Adipocyte (in vitro differentiated cells): ENCODE measurements at regions not wholly inside any gene's neighbourhood (a gene's known extent, or its start where the extent isn't known, plus 50 kb on each side); places are given as distances from the start of the nearest gene placed in this dataset.

Experiments
- DNase-seq: peaks from one replicate; pipeline ENCODE4 v3.0.0-alpha.2; 2015; ENCODE audit warnings: low read depth
- H3K27me3 ChIP-seq: replicated peaks from 2 replicates; pipeline ENCODE4 v1.7.0; 2013; ENCODE audit warnings: mild to moderate bottlenecking, low read length, moderate library complexity; ENCODE audit not compliant: control insufficient read depth, insufficient read depth
- H3K36me3 ChIP-seq: 2 replicates; pipeline ENCODE4 v1.7.0; 2013; ENCODE audit warnings: low read length, mild to moderate bottlenecking, moderate library complexity; ENCODE audit not compliant: control insufficient read depth, insufficient read depth, severe bottlenecking
- H3K4me1 ChIP-seq: 2 replicates; pipeline ENCODE4 v1.7.0; 2013; ENCODE audit warnings: mild to moderate bottlenecking, low read length, moderate library complexity; ENCODE audit not compliant: control insufficient read depth, insufficient read depth
- H3K4me3 ChIP-seq: 2 replicates; pipeline ENCODE4 v1.7.0; 2013; ENCODE audit warnings: mild to moderate bottlenecking, low read length, moderate library complexity
- H3K9ac ChIP-seq: 2 replicates; pipeline ENCODE4 v1.7.0; 2013; ENCODE audit warnings: mild to moderate bottlenecking, low read length, moderate library complexity
- H3K9me3 ChIP-seq: 2 replicates; pipeline ENCODE4 v1.7.0; 2013; ENCODE audit warnings: mild to moderate bottlenecking, low read length, moderate library complexity; ENCODE audit not compliant: control insufficient read depth

GRCh38 chr14:87017335-87017734 is 975.6 kb downstream of the GALC start:
- no peaks in the 10 kb centered on the region for H3K36me3 ChIP-seq
- H3K4me3 ChIP-seq: no peak overlapping the region
- H3K27me3 ChIP-seq: no peaks in the 10 kb centered on the region
- DNase-seq: no peak
- peaks cover 9% of the 10 kb centered on the region for H3K4me1 ChIP-seq
- no peaks in the 10 kb centered on the region for H3K9me3 ChIP-seq
- H3K9ac ChIP-seq: no peak overlapping the region

- Histone ChIP-seq H3K9me3 (no peaks in the 10 kb centered on the region), H3K9ac (no peak overlapping the region), H3K36me3 (no peaks in the 10 kb centered on the region), H3K27me3 (no peaks in the 10 kb centered on the region), H3K4me1 (peaks cover 9% of the 10 kb centered on the region), H3K4me3 (no peak overlapping the region)
- no peak for DNase-seq
Observed at GRCh38 chr14:87014856-87015255, 978.1 kb downstream of the GALC start.

GRCh38 chr14:87013583-87013982 is 979.4 kb downstream of the GALC start:
- Histone ChIP-seq H3K4me3 (no peak overlapping the region), H3K9me3 (no peaks in the 10 kb centered on the region), H3K36me3 (no peaks in the 10 kb centered on the region), H3K27me3 (no peaks in the 10 kb centered on the region), H3K4me1 (peaks cover 9% of the 10 kb centered on the region), H3K9ac (no peak overlapping the region)
- DNase-seq: peak; percentile 74

DNA sequence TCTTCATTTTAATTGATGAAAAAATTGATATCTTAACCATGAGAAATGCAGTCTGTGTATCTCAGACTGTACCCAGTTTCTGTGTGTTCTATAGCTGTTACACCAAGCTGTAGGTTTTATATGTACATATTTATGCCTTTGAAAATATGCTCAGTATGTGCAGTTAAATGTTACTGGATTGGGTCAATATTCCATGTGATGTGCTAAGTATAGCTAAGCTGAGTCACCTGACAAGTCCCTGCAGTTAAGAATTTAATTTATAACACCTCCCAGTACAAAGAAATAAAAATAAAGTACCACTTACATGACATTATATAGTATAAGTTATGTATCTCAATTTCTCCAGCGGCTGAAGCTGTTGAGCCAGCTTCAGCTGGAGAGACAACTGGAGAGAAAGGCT is 984.0 kb downstream of the GALC start:
- Histone ChIP-seq H3K27me3 (no peaks in the 10 kb centered on the region), H3K9ac (no peak overlapping the region), H3K4me1 (peaks cover 22% of the 10 kb centered on the region), H3K9me3 (no peaks in the 10 kb centered on the region), H3K36me3 (no peaks in the 10 kb centered on the region), H3K4me3 (no peak overlapping the region)
- DNase-seq: no peak

DNA sequence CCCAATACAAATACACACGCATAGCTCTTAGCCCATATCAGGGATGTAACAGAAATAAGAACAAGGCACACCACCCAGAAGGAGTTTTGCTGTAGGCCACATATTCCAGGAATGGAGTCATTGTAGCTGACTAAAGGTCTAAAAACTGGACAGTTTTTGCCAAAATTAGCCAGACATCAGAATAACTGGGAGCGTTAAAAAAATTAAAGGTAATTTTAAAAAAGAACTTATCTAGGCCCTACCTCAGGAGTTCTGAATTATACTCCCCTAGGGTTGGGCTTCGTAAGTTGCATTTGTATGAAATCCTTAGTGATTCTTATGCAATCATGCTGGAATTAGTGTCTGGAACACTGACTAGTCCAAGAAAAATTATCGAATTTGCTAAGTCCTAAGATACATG is 987.7 kb downstream of the GALC start:
- H3K27me3 ChIP-seq: no peaks in the 10 kb centered on the region
- DNase-seq: peak; percentile 75
- no peaks in the 10 kb centered on the region for H3K9me3 ChIP-seq
- H3K4me1 ChIP-seq: peaks cover 26% of the 10 kb centered on the region
- H3K36me3 ChIP-seq: no peaks in the 10 kb centered on the region
- H3K9ac ChIP-seq: peak overlapping the region; percentile 28
- H3K4me3 ChIP-seq: no peak overlapping the region

GRCh38 chr14:87002776-87003175 is 990.2 kb downstream of the GALC start:
- no peak overlapping the region for H3K9ac ChIP-seq
- no peaks in the 10 kb centered on the region for H3K27me3 ChIP-seq
- no peaks in the 10 kb centered on the region for H3K9me3 ChIP-seq
- H3K4me3 ChIP-seq: no peak overlapping the region
- H3K4me1 ChIP-seq: peaks cover 36% of the 10 kb centered on the region
- no peaks in the 10 kb centered on the region for H3K36me3 ChIP-seq
- peak; percentile 57 for DNase-seq

GRCh38 chr14:87001333-87001732 is 991.6 kb downstream of the GALC start:
- H3K4me1 ChIP-seq: peaks cover 36% of the 10 kb centered on the region
- H3K27me3 ChIP-seq: no peaks in the 10 kb centered on the region
- DNase-seq: no peak
- H3K9me3 ChIP-seq: no peaks in the 10 kb centered on the region
- no peak overlapping the region for H3K9ac ChIP-seq
- no peak overlapping the region for H3K4me3 ChIP-seq
- no peaks in the 10 kb centered on the region for H3K36me3 ChIP-seq

DNA sequence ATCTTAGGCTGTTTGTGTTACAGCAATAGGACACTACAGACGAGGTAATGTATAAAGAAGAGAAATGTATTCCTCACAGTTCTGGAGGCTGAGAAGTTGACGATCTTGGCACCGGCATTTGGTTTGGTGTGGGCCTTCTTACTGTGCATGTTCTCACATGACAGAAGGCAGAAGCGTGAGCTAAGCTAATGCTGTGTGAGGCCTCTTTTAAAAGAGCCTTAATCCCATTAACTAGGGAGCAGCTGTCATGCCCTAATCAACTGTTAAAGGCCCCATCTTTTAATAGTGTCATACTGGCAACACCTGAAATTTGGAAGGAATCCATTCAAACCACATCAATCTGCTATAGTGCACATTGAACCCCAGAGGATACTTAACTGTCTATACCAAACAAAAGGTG is 992.9 kb downstream of the GALC start:
- H3K36me3 ChIP-seq: no peaks in the 10 kb centered on the region
- H3K4me3 ChIP-seq: no peak overlapping the region
- peaks cover 26% of the 10 kb centered on the region for H3K4me1 ChIP-seq
- H3K9me3 ChIP-seq: no peaks in the 10 kb centered on the region
- H3K9ac ChIP-seq: no peak overlapping the region
- H3K27me3 ChIP-seq: no peaks in the 10 kb centered on the region
- no peak for DNase-seq

- peak; percentile 77 for DNase-seq
- no peak overlapping the region for H3K9ac ChIP-seq
- H3K4me3 ChIP-seq: no peak overlapping the region
- H3K9me3 ChIP-seq: no peaks in the 10 kb centered on the region
- H3K27me3 ChIP-seq: no peaks in the 10 kb centered on the region
- H3K4me1 ChIP-seq: peaks cover 21% of the 10 kb centered on the region
- H3K36me3 ChIP-seq: no peaks in the 10 kb centered on the region
Observed at GRCh38 chr14:86999036-86999435, 993.9 kb downstream of the GALC start.

DNA sequence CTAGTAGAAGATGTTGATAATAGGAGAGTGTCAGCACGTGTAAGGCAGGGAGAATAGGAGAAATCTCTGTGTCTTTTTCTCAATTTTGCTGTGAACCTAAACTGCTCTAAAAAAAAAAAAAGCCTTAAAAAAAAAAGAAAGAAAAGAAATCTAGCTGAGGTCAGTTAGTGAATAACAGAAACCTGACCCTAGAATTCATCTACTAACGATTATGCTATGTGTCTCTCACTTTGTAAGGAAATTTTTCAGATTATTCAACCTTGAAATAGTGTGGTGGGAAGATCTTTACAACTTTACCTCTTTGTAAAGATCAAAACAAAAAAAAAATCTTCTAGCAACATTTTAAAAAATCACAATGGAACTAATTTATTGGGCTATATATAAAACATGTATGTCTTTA is 995.7 kb downstream of the GALC start:
- Histone ChIP-seq H3K9ac (no peak overlapping the region), H3K36me3 (no peaks in the 10 kb centered on the region), H3K4me1 (peaks cover 10% of the 10 kb centered on the region), H3K9me3 (no peaks in the 10 kb centered on the region), H3K27me3 (no peaks in the 10 kb centered on the region), H3K4me3 (no peak overlapping the region)
- peak; percentile 43 for DNase-seq

DNA sequence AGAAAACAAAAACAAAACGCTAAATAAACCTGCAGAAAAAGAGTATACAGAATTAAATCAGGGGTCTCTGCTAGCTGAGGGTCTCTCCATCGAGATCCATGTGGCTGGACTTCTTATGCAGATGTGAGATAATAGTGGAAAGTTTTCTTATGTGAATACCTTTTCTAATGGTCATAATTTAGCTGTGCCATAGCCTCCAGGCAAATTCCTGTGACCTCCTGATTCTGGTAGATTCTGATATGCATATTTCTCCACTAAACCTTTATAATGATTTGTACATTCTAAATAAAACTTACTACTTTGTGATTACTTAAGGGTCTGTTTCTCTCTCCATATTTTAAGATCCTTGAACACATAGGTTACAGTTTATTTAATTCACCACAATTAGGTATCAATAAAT is 1002.6 kb downstream of the GALC start:
- Histone ChIP-seq H3K27me3 (no peaks in the 10 kb centered on the region), H3K4me3 (no peak overlapping the region), H3K36me3 (no peaks in the 10 kb centered on the region), H3K9me3 (no peaks in the 10 kb centered on the region), H3K9ac (no peak overlapping the region), H3K4me1 (no peaks in the 10 kb centered on the region)
- peak; percentile 57 for DNase-seq

DNA sequence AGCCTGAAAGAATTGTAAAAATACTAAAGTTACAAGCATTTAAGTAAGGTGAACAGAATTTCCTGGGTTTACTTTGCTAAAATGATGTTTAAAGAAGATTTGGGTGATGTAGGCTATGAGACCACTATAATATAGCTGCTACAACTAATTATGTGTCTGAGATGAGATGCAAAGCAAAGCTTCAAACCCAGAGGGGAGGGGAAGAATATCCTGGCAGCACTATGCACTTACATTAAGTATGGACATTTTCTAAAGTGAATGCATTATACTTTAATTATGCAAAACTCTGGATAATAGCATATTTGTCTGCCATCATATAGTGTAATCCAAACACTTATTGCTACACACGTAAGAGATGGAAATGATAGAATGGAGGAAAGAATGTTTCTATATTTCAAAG is 1003.7 kb downstream of the GALC start:
- H3K27me3 ChIP-seq: no peaks in the 10 kb centered on the region
- no peak overlapping the region for H3K4me3 ChIP-seq
- H3K9ac ChIP-seq: no peak overlapping the region
- no peaks in the 10 kb centered on the region for H3K9me3 ChIP-seq
- H3K36me3 ChIP-seq: no peaks in the 10 kb centered on the region
- no peak for DNase-seq
- H3K4me1 ChIP-seq: no peaks in the 10 kb centered on the region
